ENCODE measurements at regions not wholly inside any gene's neighbourhood (a gene's known extent, or its start where the extent isn't known, plus 50 kb on each side); places are given as distances from the start of the nearest gene placed in this dataset.

DNA sequence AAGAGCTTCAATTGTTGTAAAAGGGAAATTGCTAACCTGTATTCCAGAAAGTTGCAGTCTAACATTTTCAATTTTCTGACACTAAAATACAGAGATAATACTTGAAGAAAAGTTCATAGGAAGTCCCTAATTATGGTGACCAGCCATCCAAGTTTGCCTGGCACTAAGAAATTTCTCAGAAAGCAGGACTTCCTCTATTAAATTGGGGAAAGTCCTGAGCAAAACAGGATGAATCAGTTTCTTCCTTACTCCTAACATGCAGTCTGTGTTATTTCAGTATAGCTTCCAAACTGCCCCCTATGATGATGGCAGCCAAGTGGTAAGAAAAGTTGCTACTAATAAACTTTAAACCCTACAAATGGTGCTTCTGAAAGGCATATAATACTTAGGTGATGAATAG lies 133.5 kb upstream of the SGO1 start:
- DNase-seq (ENCODE audit: low spot score), result no peak
- ATAC-seq, result no peak
- Mint-ChIP-seq H3K27me3 (ENCODE audit: insufficient read depth, low read depth, poor library complexity) (no peaks in the 10 kb centered on the region), H3K9me3 (no peaks in the 10 kb centered on the region), H3K36me3 (ENCODE audit: low read depth) (no peaks in the 10 kb centered on the region; the same call in 2 of the 3 replicates), H3K4me3 (no peak overlapping the region), H3K27ac (no peak overlapping the region), H3K4me1 (no peaks in the 10 kb centered on the region; the same call in 2 of the 3 replicates)
- no peaks in the 10 kb centered on the region for H3F3A ChIP-seq (replicated peaks; ENCODE audit: low read depth)
- no peaks in the 10 kb centered on the region for H3K4me1 ChIP-seq (ENCODE audit: insufficient read depth)
- H3K4me3 ChIP-seq, result no peak overlapping the region
- H3K36me3 ChIP-seq (ENCODE audit: insufficient read depth), result no peaks in the 10 kb centered on the region
- H4K20me1 ChIP-seq (replicated peaks; ENCODE audit: insufficient read depth), result no peaks in the 10 kb centered on the region
- H3K27ac ChIP-seq (ENCODE audit: low read depth), result no peak overlapping the region
- H3K4me2 ChIP-seq, result no peak overlapping the region
- peaks cover 19% of the 10 kb centered on the region for H3K9me2 ChIP-seq (ENCODE audit: insufficient read depth)
- no peak overlapping the region for H2AFZ ChIP-seq
- H3K27me3 ChIP-seq (ENCODE audit: insufficient read depth), result no peaks in the 10 kb centered on the region
- H3K79me2 ChIP-seq (replicated peaks; ENCODE audit: insufficient read depth), result no peaks in the 10 kb centered on the region
- TF ChIP-seq NANOG (IDR thresholded peaks at IDR 0.05; ENCODE audit: borderline replicate concordance) (no peak), ZNF462 (CRISPR knock-in tag; IDR thresholded peaks at IDR 0.05) (no peak), EZH2 (IDR thresholded peaks at IDR 0.05; ENCODE audit: low read depth, unreplicated experiment) (no peak), POLR2AphosphoS5 (IDR thresholded peaks at IDR 0.05; ENCODE audit: low read depth) (no peak)
- TF ChIP-seq, protein P1, sequence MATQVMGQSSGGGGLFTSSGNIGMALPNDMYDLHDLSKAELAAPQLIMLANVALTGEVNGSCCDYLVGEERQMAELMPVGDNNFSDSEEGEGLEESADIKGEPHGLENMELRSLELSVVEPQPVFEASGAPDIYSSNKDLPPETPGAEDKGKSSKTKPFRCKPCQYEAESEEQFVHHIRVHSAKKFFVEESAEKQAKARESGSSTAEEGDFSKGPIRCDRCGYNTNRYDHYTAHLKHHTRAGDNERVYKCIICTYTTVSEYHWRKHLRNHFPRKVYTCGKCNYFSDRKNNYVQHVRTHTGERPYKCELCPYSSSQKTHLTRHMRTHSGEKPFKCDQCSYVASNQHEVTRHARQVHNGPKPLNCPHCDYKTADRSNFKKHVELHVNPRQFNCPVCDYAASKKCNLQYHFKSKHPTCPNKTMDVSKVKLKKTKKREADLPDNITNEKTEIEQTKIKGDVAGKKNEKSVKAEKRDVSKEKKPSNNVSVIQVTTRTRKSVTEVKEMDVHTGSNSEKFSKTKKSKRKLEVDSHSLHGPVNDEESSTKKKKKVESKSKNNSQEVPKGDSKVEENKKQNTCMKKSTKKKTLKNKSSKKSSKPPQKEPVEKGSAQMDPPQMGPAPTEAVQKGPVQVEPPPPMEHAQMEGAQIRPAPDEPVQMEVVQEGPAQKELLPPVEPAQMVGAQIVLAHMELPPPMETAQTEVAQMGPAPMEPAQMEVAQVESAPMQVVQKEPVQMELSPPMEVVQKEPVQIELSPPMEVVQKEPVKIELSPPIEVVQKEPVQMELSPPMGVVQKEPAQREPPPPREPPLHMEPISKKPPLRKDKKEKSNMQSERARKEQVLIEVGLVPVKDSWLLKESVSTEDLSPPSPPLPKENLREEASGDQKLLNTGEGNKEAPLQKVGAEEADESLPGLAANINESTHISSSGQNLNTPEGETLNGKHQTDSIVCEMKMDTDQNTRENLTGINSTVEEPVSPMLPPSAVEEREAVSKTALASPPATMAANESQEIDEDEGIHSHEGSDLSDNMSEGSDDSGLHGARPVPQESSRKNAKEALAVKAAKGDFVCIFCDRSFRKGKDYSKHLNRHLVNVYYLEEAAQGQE (IDR thresholded peaks at IDR 0.05; ENCODE audit: unreplicated experiment), result no peak
